Body of pancreas (tissue), 4 donors: ENCODE measurements at regions not wholly inside any gene's neighbourhood (a gene's known extent, or its start where the extent isn't known, plus 50 kb on each side); places are given as distances from the start of the nearest gene placed in this dataset.

Experiments used
- ATAC-seq: fragments of 150-250 bp; one replicate; pipeline ENCODE4 v1.9.1; 2016
- DNase-seq, 4 donors: peaks; one replicate each; pipeline ENCODE4 v3.0.0-alpha.2; 2019
- H3K27ac ChIP-seq, 4 donors: fragments of 200-600 bp; sonication (generic); 1 replicate in 3 of 4; 2 replicates in 1 of 4; pipeline versions ENCODE4 v1.5.1 to v1.6.1; 2016 to 2019; ENCODE audit warnings: mild to moderate bottlenecking in 1 of 4, mixed read lengths in 1 of 4, moderate library complexity in 1 of 4
- H3K27me3 ChIP-seq, 2 donors: fragments of 200-600 bp; sonication (generic); one replicate each; pipeline ENCODE4 v1.6.0; 2016; ENCODE audit warnings: mild to moderate bottlenecking in 1 of 2
- H3K36me3 ChIP-seq, 2 donors: fragments of 200-600 bp; sonication (generic); replicated peaks in 1 of 2; 2 replicates each; pipeline ENCODE4 v1.5.1; 2016; ENCODE audit warnings: low read depth in 2 of 2; ENCODE audit not compliant: insufficient read depth in 1 of 2
- H3K4me1 ChIP-seq: fragments of 200-600 bp; sonication (generic); one replicate; pipeline ENCODE4 v1.6.0; 2016
- H3K4me3 ChIP-seq, 2 donors: fragments of 200-600 bp; sonication (generic); 1 replicate in 1 of 2; 2 replicates in 1 of 2; pipeline ENCODE4 v1.5.1; 2016 to 2019
- H3K9me3 ChIP-seq, 3 donors: fragments of 200-600 bp; sonication (generic); 1 replicate in 2 of 3; 2 replicates in 1 of 3; pipeline ENCODE4 v1.5.1; 2016
- CTCF ChIP-seq, 7 experiments: fragments of 450-650 bp in 4 of 7; fragments of 200-600 bp in 3 of 7; sonication (generic) in 3 of 7; IDR thresholded peaks; one replicate each; pipeline ENCODE4 v1.5.1; 2016 to 2019; ENCODE audit warnings: antibody characterized with exemption in 7 of 7
- POLR2A ChIP-seq, 3 donors: fragments of 450-650 bp; IDR thresholded peaks; one replicate each; pipeline ENCODE4 v1.6.1; 2016; ENCODE audit warnings: antibody characterized with exemption in 3 of 3, mild to moderate bottlenecking in 2 of 3
- WGBS, 2 donors: methylation state at CpG; one replicate each; pipeline ENCODE4 v1.1.5; 2017; 5-methylcytosine and 5-hydroxymethylcytosine counted together
- intact Hi-C: fragments of 100-400 bp; cut with DNase I; formaldehyde crosslinking; loops from one replicate; pipeline ENCODE4 v1.15.1; 2023

GRCh38 chr14:82595466-82595865, 1061.8 kb upstream of the SEL1L start:
- DNase-seq: no peak
- ATAC-seq: no peak
- TF ChIP-seq POLR2A (IDR thresholded peaks at IDR 0.05) (no peak), CTCF (IDR thresholded peaks at IDR 0.05) (no peak)
- Histone ChIP-seq H3K9me3 (no peaks in the 10 kb centered on the region), H3K27me3 (no peaks in the 10 kb centered on the region), H3K4me1 (no peaks in the 10 kb centered on the region), H3K27ac (no peak overlapping the region), H3K36me3 (no peaks in the 10 kb centered on the region), H3K4me3 (no peak overlapping the region)
- intact Hi-C loops: no loop called here

- ATAC-seq: no peak
- TF ChIP-seq POLR2A (IDR thresholded peaks at IDR 0.05): no peak
- TF ChIP-seq CTCF (IDR thresholded peaks at IDR 0.05): no peak
- no peaks in the 10 kb centered on the region for H3K9me3 ChIP-seq
- H3K36me3 ChIP-seq: no peaks in the 10 kb centered on the region
- WGBS, 2 donors: 59 to 67% methylated on average over 1 of the region's 1 CpG
- H3K27me3 ChIP-seq: no peaks in the 10 kb centered on the region
- intact Hi-C loops: no loop called here
- H3K4me1 ChIP-seq: no peaks in the 10 kb centered on the region
- H3K4me3 ChIP-seq: no peak overlapping the region
- DNase-seq: no peak
- no peak overlapping the region for H3K27ac ChIP-seq
Observed at GRCh38 chr14:82602794-82603193, 1069.1 kb upstream of the SEL1L start.

GRCh38 chr14:82604819-82605218, 1071.2 kb upstream of the SEL1L start:
- intact Hi-C loops: no loop called here
- Histone ChIP-seq H3K4me1 (no peaks in the 10 kb centered on the region), H3K27me3 (no peaks in the 10 kb centered on the region), H3K9me3 (no peaks in the 10 kb centered on the region), H3K27ac (no peak overlapping the region), H3K4me3 (no peak overlapping the region), H3K36me3 (no peaks in the 10 kb centered on the region)
- no peak for TF ChIP-seq POLR2A (IDR thresholded peaks at IDR 0.05)
- no peak for TF ChIP-seq CTCF (IDR thresholded peaks at IDR 0.05)
- no peak for DNase-seq
- no peak for ATAC-seq

- H3K36me3 ChIP-seq: no peaks in the 10 kb centered on the region
- H3K27ac ChIP-seq: no peak overlapping the region
- ATAC-seq (no peak), DNase-seq (no peak)
- H3K4me1 ChIP-seq: no peaks in the 10 kb centered on the region
- no peaks in the 10 kb centered on the region for H3K27me3 ChIP-seq
- intact Hi-C loops: no loop called here
- TF ChIP-seq CTCF (IDR thresholded peaks at IDR 0.05) (no peak), POLR2A (IDR thresholded peaks at IDR 0.05) (no peak)
- WGBS, 2 donors: 72 to 82% methylated on average over 9 of the region's 9 CpGs
- H3K9me3 ChIP-seq: no peaks in the 10 kb centered on the region
- no peak overlapping the region for H3K4me3 ChIP-seq
Observed at GRCh38 chr14:82621881-82622450, 1088.3 kb upstream of the SEL1L start.
